Spleen (tissue), 11 donors: ENCODE measurements at regions not wholly inside any gene's neighbourhood (a gene's known extent, or its start where the extent isn't known, plus 50 kb on each side); places are given as distances from the start of the nearest gene placed in this dataset.

Source experiments
- DNase-seq: peaks from one replicate; pipeline ENCODE4 v3.0.0-alpha.2; 2020
- H3K27ac ChIP-seq, 8 donors: fragments of 200-600 bp; sonication (generic) in 7 of 8; 1 replicate in 4 of 8; 2 replicates in 4 of 8; pipeline versions ENCODE4 v1.5.0 to v1.8.0; 2016 to 2021; ENCODE audit warnings: inconsistent platforms in 4 of 8, mild to moderate bottlenecking in 4 of 8, moderate library complexity in 1 of 8
- H3K27me3 ChIP-seq, 7 donors: fragments of 200-600 bp; sonication (generic) in 6 of 7; replicated peaks in 1 of 7; 1 replicate in 4 of 7; 2 replicates in 3 of 7; pipeline versions ENCODE4 v1.5.0 to v1.8.0; 2016 to 2021; ENCODE audit warnings: inconsistent platforms in 3 of 7, mild to moderate bottlenecking in 1 of 7
- H3K36me3 ChIP-seq, 6 donors: fragments of 200-600 bp; sonication (generic) in 5 of 6; 1 replicate in 4 of 6; 2 replicates in 2 of 6; pipeline versions ENCODE4 v1.5.0 to v1.8.0; 2016 to 2021; ENCODE audit warnings: inconsistent platforms in 2 of 6
- H3K4me1 ChIP-seq, 6 donors: fragments of 200-600 bp; sonication (generic) in 5 of 6; 1 replicate in 3 of 6; 2 replicates in 3 of 6; pipeline versions ENCODE4 v1.5.0 to v1.8.0; 2016 to 2021; ENCODE audit warnings: inconsistent platforms in 3 of 6
- H3K4me3 ChIP-seq, 8 donors: fragments of 200-600 bp; sonication (generic) in 7 of 8; 1 replicate in 4 of 8; 2 replicates in 4 of 8; pipeline versions ENCODE4 v1.5.0 to v1.8.0; 2016 to 2021; ENCODE audit warnings: inconsistent platforms in 4 of 8, mild to moderate bottlenecking in 4 of 8, moderate library complexity in 2 of 8
- H3K9me3 ChIP-seq, 8 donors: fragments of 200-600 bp; sonication (generic) in 7 of 8; 1 replicate in 4 of 8; 2 replicates in 4 of 8; pipeline versions ENCODE4 v1.5.0 to v1.8.0; 2016 to 2021; ENCODE audit warnings: inconsistent platforms in 4 of 8
- CTCF ChIP-seq, 11 experiments: fragments of 200-600 bp in 7 of 11; fragments of 450-650 bp in 4 of 11; sonication (generic) in 4 of 11; IDR thresholded peaks in 8 of 11; conservative IDR thresholded peaks in 3 of 11; 1 replicate in 7 of 11; 2 replicates in 4 of 11; pipeline versions ENCODE4 v1.4.0 to v1.8.0; 2016 to 2021; ENCODE audit warnings: antibody characterized with exemption in 11 of 11, inconsistent platforms in 4 of 11, mild to moderate bottlenecking in 1 of 11
- POLR2A ChIP-seq, 3 donors: fragments of 450-650 bp; IDR thresholded peaks; one replicate each; pipeline ENCODE4 v1.5.1; 2017; ENCODE audit warnings: antibody characterized with exemption in 3 of 3, mild to moderate bottlenecking in 1 of 3
- POLR2AphosphoS5 ChIP-seq, 3 donors: sonication (generic); formaldehyde crosslinking; IDR thresholded peaks; one replicate each; pipeline ENCODE4 v1.5.1; 2017; ENCODE audit warnings: antibody characterized with exemption in 3 of 3
- WGBS, 5 donors: extraction: QIAGEN DNeasy Blood & Tissue Kit in 3 of 5; methylation state at CpG; one replicate each; pipeline versions ENCODE4 v1.1.5 to v1.1.7; 2013 to 2018; 5-methylcytosine and 5-hydroxymethylcytosine counted together
- intact Hi-C: fragments of 100-400 bp; cut with DNase I; formaldehyde crosslinking; loops from one replicate; pipeline ENCODE4 v1.15.0; 2023; ENCODE audit warnings: low total_unique reads
- donor health status: healthy with polysubstance abuse.
- donor health status: DM: no; HTN: no; CAD: no; lungs with moderate emphysema.
- donor health status: DM: no; HTN: no; CAD: no.
- donor health status: Bipolar disorder and iron deficiency.
- donor health status: healthy.
- donor health status: DM: no; HTN: no; CAD: no.
- donor health status: DM: yes; HTN: yes; CAD: no.

DNA sequence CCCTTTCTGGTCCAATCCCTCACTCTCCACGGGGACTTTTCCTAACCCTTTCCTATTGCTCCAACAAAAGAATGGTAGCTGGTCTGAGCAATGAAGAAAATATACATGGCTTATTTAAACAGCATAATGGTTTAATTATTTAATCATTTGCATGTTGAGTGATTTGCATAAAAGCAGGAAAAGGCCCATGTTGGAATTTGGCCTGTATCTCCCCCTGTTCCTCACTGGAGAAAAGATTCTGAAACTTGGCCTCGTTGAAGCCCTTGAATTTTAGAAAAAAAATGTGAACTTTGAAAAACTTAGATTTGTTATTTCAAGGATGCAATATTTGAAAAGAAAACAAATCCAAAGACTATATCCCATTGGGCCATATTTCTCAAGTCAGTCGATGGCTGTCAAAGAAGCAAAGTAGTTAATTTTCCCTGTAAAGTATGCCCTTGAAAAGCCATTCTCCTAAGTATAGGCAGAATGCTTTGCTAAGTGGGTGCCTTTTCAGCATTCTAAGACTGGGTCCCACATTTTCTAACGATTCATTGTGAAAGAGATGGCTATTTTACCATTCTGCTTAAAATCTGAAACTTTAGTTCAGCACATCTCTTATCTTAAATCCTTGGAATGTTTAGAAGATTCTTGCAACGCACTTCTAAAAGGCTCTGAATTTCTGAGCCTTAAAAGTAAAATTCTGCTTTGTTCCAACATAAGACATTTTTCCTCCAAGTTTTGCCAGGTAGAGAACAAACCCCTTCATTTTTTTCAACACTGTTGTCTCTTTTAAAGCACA, 428.8 kb downstream of the ARHGEF28 start:
- no peak for TF ChIP-seq CTCF (IDR thresholded peaks at IDR 0.05 in 8 of 11, conservative IDR thresholded peaks at IDR 0.05 in 3 of 11)
- no peak for TF ChIP-seq POLR2AphosphoS5 (IDR thresholded peaks at IDR 0.05)
- no peak for TF ChIP-seq POLR2A (IDR thresholded peaks at IDR 0.05)
- Histone ChIP-seq H3K27ac (no peak overlapping the region), H3K27me3 (no peaks in the 10 kb centered on the region), H3K9me3 (no peaks in the 10 kb centered on the region), H3K4me1 (peaks cover 0 to 15% (median 2%) of the 10 kb centered on the region in 6 donors), H3K36me3 (no peaks in the 10 kb centered on the region), H3K4me3 (no peak overlapping the region)
- WGBS, 5 donors, result 76 to 85% (median 82%) methylated on average over 5 of the region's 5 CpGs
- no peak for DNase-seq
- intact Hi-C loops, result no loop called here

DNA sequence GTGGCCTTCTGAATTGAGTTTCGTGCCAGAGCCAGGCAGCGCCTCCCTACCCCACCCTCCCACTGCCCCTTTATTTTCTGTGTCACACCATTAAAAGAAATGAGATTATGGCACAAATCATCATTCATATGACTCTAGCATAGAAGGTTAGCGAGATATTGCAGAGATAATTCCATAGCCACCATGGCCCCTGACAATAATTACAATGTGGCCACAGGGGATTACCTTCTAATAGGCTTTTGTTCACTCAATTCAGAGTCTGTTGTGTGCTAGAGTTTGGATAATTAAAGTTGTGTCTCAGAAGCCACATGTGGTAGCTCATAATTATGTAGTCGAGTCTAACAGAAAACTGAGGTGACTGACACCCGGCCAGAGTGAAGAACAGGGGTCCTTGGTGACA, 428.1 kb downstream of the ARHGEF28 start:
- Histone ChIP-seq H3K9me3 (no peaks in the 10 kb centered on the region), H3K27ac (no peak overlapping the region), H3K4me3 (no peak overlapping the region), H3K36me3 (no peaks in the 10 kb centered on the region), H3K27me3 (no peaks in the 10 kb centered on the region), H3K4me1 (peaks cover 0 to 15% (median 2%) of the 10 kb centered on the region in 6 donors)
- 81 to 97% (median 91%) methylated on average over 5 of the region's 5 CpGs for WGBS, 5 donors
- TF ChIP-seq CTCF (IDR thresholded peaks at IDR 0.05 in 8 of 11, conservative IDR thresholded peaks at IDR 0.05 in 3 of 11) (no peak), POLR2AphosphoS5 (IDR thresholded peaks at IDR 0.05) (no peak), POLR2A (IDR thresholded peaks at IDR 0.05) (no peak)
- DNase-seq, result no peak
- intact Hi-C loops, result no loop called here

DNA sequence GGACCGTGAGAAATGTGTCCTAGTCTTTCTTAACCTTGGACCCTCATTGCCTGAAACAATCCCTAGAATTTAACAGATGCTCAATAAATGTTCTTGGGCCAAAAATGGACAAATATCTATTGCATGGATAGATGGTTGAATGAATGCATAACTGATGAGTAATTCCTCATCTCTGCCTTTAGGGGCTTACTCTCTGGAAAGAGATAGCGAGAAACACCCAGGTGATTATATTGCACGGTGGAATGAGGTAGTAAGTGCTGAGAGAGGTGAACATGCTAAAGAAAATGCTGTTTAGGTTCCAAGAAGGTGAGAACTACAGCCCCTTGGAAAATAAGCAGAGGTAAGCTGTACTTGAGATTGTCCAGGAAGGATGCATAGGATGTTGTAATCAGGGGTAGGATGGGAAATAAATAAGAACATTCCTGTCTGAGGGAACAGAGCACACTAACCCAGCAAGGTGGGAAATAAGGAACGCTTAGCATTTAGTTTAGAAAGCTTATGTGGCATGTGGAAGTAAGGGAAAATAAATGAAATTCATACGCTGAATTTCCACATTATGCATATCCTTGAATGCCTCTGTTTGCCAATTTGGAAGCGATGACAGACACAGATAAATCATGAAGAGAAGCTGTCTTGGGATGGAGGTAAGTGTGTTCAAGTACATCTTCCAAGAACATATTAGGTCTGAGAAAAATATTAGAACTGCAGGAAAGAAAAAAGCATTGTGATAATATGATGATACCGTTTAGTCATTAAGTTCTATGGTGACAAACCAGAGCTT, 426.6 kb downstream of the ARHGEF28 start:
- no peaks in the 10 kb centered on the region for H3K9me3 ChIP-seq
- DNase-seq, result no peak
- no peaks in the 10 kb centered on the region for H3K36me3 ChIP-seq
- intact Hi-C loops, result no loop called here
- 83 to 91% (median 85%) methylated on average over 7 of the region's 7 CpGs for WGBS, 5 donors
- no peak overlapping the region for H3K27ac ChIP-seq
- no peak for TF ChIP-seq POLR2A (IDR thresholded peaks at IDR 0.05)
- TF ChIP-seq POLR2AphosphoS5 (IDR thresholded peaks at IDR 0.05), result no peak
- TF ChIP-seq CTCF (IDR thresholded peaks at IDR 0.05 in 8 of 11, conservative IDR thresholded peaks at IDR 0.05 in 3 of 11), result no peak
- no peak overlapping the region for H3K4me3 ChIP-seq
- H3K27me3 ChIP-seq, result no peaks in the 10 kb centered on the region
- H3K4me1 ChIP-seq, result peaks cover 0 to 15% (median 2%) of the 10 kb centered on the region in 6 donors

DNA sequence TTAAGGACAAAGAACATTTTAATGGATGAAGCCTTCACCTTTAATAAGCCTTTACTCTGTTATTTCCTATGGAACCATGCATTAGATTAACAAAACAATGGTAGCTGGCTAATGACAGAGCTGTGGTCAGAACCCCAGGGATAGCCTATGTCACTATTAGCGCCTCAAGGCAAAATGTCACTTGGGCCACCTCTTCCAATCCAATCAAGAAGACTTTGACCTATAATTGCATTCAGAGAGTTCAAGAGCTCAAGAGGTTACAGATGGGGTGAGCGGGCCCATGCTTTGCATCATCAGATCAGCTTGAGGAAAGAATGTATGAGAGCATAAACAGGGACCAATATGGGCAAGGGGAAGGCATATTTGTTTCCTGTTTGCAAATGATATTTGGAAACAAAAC, 425.1 kb downstream of the ARHGEF28 start:
- Histone ChIP-seq H3K36me3 (no peaks in the 10 kb centered on the region), H3K9me3 (no peaks in the 10 kb centered on the region), H3K4me1 (peaks cover 0 to 6% (median 0%) of the 10 kb centered on the region in 6 donors), H3K4me3 (no peak overlapping the region), H3K27me3 (no peaks in the 10 kb centered on the region), H3K27ac (no peak overlapping the region)
- no peak for DNase-seq
- intact Hi-C loops, result no loop called here
- no peak for TF ChIP-seq POLR2A (IDR thresholded peaks at IDR 0.05)
- no peak for TF ChIP-seq POLR2AphosphoS5 (IDR thresholded peaks at IDR 0.05)
- WGBS, 5 donors, result 90 to 97% (median 94%) methylated on average over 2 of the region's 2 CpGs
